ENCODE measurements at regions not wholly inside any gene's neighbourhood (a gene's known extent, or its start where the extent isn't known, plus 50 kb on each side); places are given as distances from the start of the nearest gene placed in this dataset.

GRCh38 chr1:188364927-188365449 is 1536.2 kb downstream of the PLA2G4A start:
- peaks cover 3% of the 10 kb centered on the region for H3K9me3 Mint-ChIP-seq

GRCh38 chr1:188365874-188366273 is 1537.1 kb downstream of the PLA2G4A start:
- Histone ChIP-seq H3K4me3 (ENCODE audit: low read length) (no peak overlapping the region), H3K27me3 (ENCODE audit: control insufficient read depth in 1 of 2, insufficient read depth in 2 of 2, low read length in 2 of 2) (no peaks in the 10 kb centered on the region), H3K4me1 (ENCODE audit: insufficient read depth, low read length) (no peaks in the 10 kb centered on the region), H3K27ac (ENCODE audit: low read depth in 1 of 2, low read length in 2 of 2) (no peak overlapping the region), H3K36me3 (ENCODE audit: insufficient read depth, low read length) (no peaks in the 10 kb centered on the region), H3K9me3 (ENCODE audit: control insufficient read depth in 1 of 2, insufficient read depth in 1 of 2, low read length in 2 of 2) (no peaks in the 10 kb centered on the region)
- POLR2A ChIA-PET = no interaction called here
- DNase-seq (no peak), ATAC-seq (ENCODE audit: poor library complexity) (no peak)
- intact Hi-C loops (cut with DNase I, micrococcal nuclease) = no loop called here
- H3K4me1 Mint-ChIP-seq (ENCODE audit: low read depth) = no peaks in the 10 kb centered on the region
- TF ChIP-seq CTCF (IDR thresholded peaks at IDR 0.05) = no peak
- no peak overlapping the region for H3K4me3 Mint-ChIP-seq
- H3K9me3 Mint-ChIP-seq = peaks cover 3% of the 10 kb centered on the region
- no peak overlapping the region for H3K27ac Mint-ChIP-seq
- CTCF ChIA-PET = no interaction called here
- H3K36me3 Mint-ChIP-seq (ENCODE audit: low read depth) = no peaks in the 10 kb centered on the region
- no peaks in the 10 kb centered on the region for H3K27me3 Mint-ChIP-seq

More at GRCh38 chr1:188364927-188365449, 1536.2 kb downstream of the PLA2G4A start:
- H3K36me3 ChIP-seq (ENCODE audit: insufficient read depth, low read length) = no peaks in the 10 kb centered on the region
- no peak overlapping the region for H3K27ac ChIP-seq (ENCODE audit: low read depth in 1 of 2, low read length in 2 of 2)
- no peak for DNase-seq
- TF ChIP-seq CTCF (IDR thresholded peaks at IDR 0.05) = no peak
- H3K4me1 ChIP-seq (ENCODE audit: insufficient read depth, low read length) = no peaks in the 10 kb centered on the region
- POLR2A ChIA-PET = no interaction called here
- H3K27me3 Mint-ChIP-seq = no peaks in the 10 kb centered on the region
- no peak overlapping the region for H3K4me3 Mint-ChIP-seq
- H3K27me3 ChIP-seq (ENCODE audit: control insufficient read depth in 1 of 2, insufficient read depth in 2 of 2, low read length in 2 of 2) = no peaks in the 10 kb centered on the region
- no peaks in the 10 kb centered on the region for H3K9me3 ChIP-seq (ENCODE audit: control insufficient read depth in 1 of 2, insufficient read depth in 1 of 2, low read length in 2 of 2)
- no peak overlapping the region for H3K27ac Mint-ChIP-seq
- no peak overlapping the region for H3K4me3 ChIP-seq (ENCODE audit: low read length)
- no peaks in the 10 kb centered on the region for H3K36me3 Mint-ChIP-seq (ENCODE audit: low read depth)
- ATAC-seq (ENCODE audit: poor library complexity) = no peak
- intact Hi-C loops (cut with DNase I, micrococcal nuclease) = no loop called here
- CTCF ChIA-PET = no interaction called here
- no peaks in the 10 kb centered on the region for H3K4me1 Mint-ChIP-seq (ENCODE audit: low read depth)

- DNase-seq = no peak
- intact Hi-C loops (cut with DNase I, micrococcal nuclease) = no loop called here
- no peaks in the 10 kb centered on the region for H3K27me3 ChIP-seq (ENCODE audit: control insufficient read depth in 1 of 2, insufficient read depth in 2 of 2, low read length in 2 of 2)
Observed at GRCh38 chr1:188367661-188368060, 1538.9 kb downstream of the PLA2G4A start.

More at GRCh38 chr1:188367661-188368060, 1538.9 kb downstream of the PLA2G4A start:
- H3K9me3 ChIP-seq (ENCODE audit: control insufficient read depth in 1 of 2, insufficient read depth in 1 of 2, low read length in 2 of 2) = no peaks in the 10 kb centered on the region
- Mint-ChIP-seq H3K27ac (no peak overlapping the region), H3K36me3 (ENCODE audit: low read depth) (no peaks in the 10 kb centered on the region), H3K27me3 (no peaks in the 10 kb centered on the region), H3K9me3 (peaks cover 3% of the 10 kb centered on the region), H3K4me1 (ENCODE audit: low read depth) (no peaks in the 10 kb centered on the region), H3K4me3 (no peak overlapping the region)
- H3K4me3 ChIP-seq (ENCODE audit: low read length) = no peak overlapping the region
- no peaks in the 10 kb centered on the region for H3K36me3 ChIP-seq (ENCODE audit: insufficient read depth, low read length)
- ChIA-PET CTCF (no interaction called here), POLR2A (no interaction called here)
- H3K27ac ChIP-seq (ENCODE audit: low read depth in 1 of 2, low read length in 2 of 2) = no peak overlapping the region
- ATAC-seq (ENCODE audit: poor library complexity) = no peak
- no peak for TF ChIP-seq CTCF (IDR thresholded peaks at IDR 0.05)
- no peaks in the 10 kb centered on the region for H3K4me1 ChIP-seq (ENCODE audit: insufficient read depth, low read length)
